ENCODE measurements at regions not wholly inside any gene's neighbourhood (a gene's known extent, or its start where the extent isn't known, plus 50 kb on each side); places are given as distances from the start of the nearest gene placed in this dataset.

- H3K4me3 Mint-ChIP-seq (ENCODE audit: low read depth, unreplicated experiment) = no peak overlapping the region
- no peaks in the 10 kb centered on the region for H3K36me3 Mint-ChIP-seq (ENCODE audit: insufficient read depth, unreplicated experiment)
- DNase-seq = no peak
- H3K27ac Mint-ChIP-seq (ENCODE audit: unreplicated experiment) = no peak overlapping the region
- no peak for TF ChIP-seq CTCF (IDR thresholded peaks at IDR 0.05; ENCODE audit: unreplicated experiment)
- no peaks in the 10 kb centered on the region for H3K9me3 Mint-ChIP-seq (ENCODE audit: low read depth, unreplicated experiment)
- no peaks in the 10 kb centered on the region for H3K4me1 Mint-ChIP-seq (ENCODE audit: low read depth, unreplicated experiment)
- intact Hi-C loops (cut with micrococcal nuclease; ENCODE audit: unreplicated experiment) = no loop called here
- CTCF ChIA-PET = interaction anchor here (0.5 to 0.6 kb wide), 2 partner anchors 120 to 1285 kb away, joined by 4 to 5 read pairs; partner anchors contain the start of gene DNAJB12
- H3K27me3 Mint-ChIP-seq (ENCODE audit: unreplicated experiment) = peaks cover 81% of the 10 kb centered on the region
- no TSS peak for BruUV-seq (replicated peaks)
These were observed 142.3 kb upstream of the UNC5B start for GRCh38 chr10:71069909-71070666.

- BruUV-seq (replicated peaks) = no TSS peak
- intact Hi-C loops (cut with micrococcal nuclease; ENCODE audit: unreplicated experiment) = no loop called here
- H3K4me1 Mint-ChIP-seq (ENCODE audit: low read depth, unreplicated experiment) = no peaks in the 10 kb centered on the region
These were observed 141.6 kb upstream of the UNC5B start for GRCh38 chr10:71070741-71071140.

GRCh38 chr10:71072131-71072822, 140.1 kb upstream of the UNC5B start:
- Mint-ChIP-seq H3K4me1 (ENCODE audit: low read depth, unreplicated experiment) (no peaks in the 10 kb centered on the region), H3K27ac (ENCODE audit: unreplicated experiment) (no peak overlapping the region), H3K36me3 (ENCODE audit: insufficient read depth, unreplicated experiment) (no peaks in the 10 kb centered on the region), H3K9me3 (ENCODE audit: low read depth, unreplicated experiment) (no peaks in the 10 kb centered on the region), H3K27me3 (ENCODE audit: unreplicated experiment) (peaks cover 81% of the 10 kb centered on the region), H3K4me3 (ENCODE audit: low read depth, unreplicated experiment) (no peak overlapping the region)
- BruUV-seq (replicated peaks) = no TSS peak
- no peak for TF ChIP-seq CTCF (IDR thresholded peaks at IDR 0.05; ENCODE audit: unreplicated experiment)
- CTCF ChIA-PET = interaction anchor here (0.9 kb wide), 1 partner anchor 202 kb away, joined by 3 read pairs; no protein-coding TSS in a partner anchor
- intact Hi-C loops (cut with micrococcal nuclease; ENCODE audit: unreplicated experiment) = no loop called here
- DNase-seq = no peak

More at GRCh38 chr10:71070741-71071140, 141.6 kb upstream of the UNC5B start:
- H3K9me3 Mint-ChIP-seq (ENCODE audit: low read depth, unreplicated experiment) = no peaks in the 10 kb centered on the region
- CTCF ChIA-PET = no interaction called here
- no peak for DNase-seq
- H3K36me3 Mint-ChIP-seq (ENCODE audit: insufficient read depth, unreplicated experiment) = no peaks in the 10 kb centered on the region
- no peak overlapping the region for H3K4me3 Mint-ChIP-seq (ENCODE audit: low read depth, unreplicated experiment)
- H3K27me3 Mint-ChIP-seq (ENCODE audit: unreplicated experiment) = peaks cover 81% of the 10 kb centered on the region
- TF ChIP-seq CTCF (IDR thresholded peaks at IDR 0.05; ENCODE audit: unreplicated experiment) = no peak
- H3K27ac Mint-ChIP-seq (ENCODE audit: unreplicated experiment) = no peak overlapping the region

GRCh38 chr10:71072823-71073210, 139.6 kb upstream of the UNC5B start:
- BruUV-seq (replicated peaks) = no TSS peak
- CTCF ChIA-PET = no interaction called here
- no peak overlapping the region for H3K4me3 Mint-ChIP-seq (ENCODE audit: low read depth, unreplicated experiment)

More at GRCh38 chr10:71072823-71073210, 139.6 kb upstream of the UNC5B start:
- DNase-seq = no peak
- peaks cover 84% of the 10 kb centered on the region for H3K27me3 Mint-ChIP-seq (ENCODE audit: unreplicated experiment)
- H3K36me3 Mint-ChIP-seq (ENCODE audit: insufficient read depth, unreplicated experiment) = no peaks in the 10 kb centered on the region
- H3K27ac Mint-ChIP-seq (ENCODE audit: unreplicated experiment) = no peak overlapping the region
- intact Hi-C loops (cut with micrococcal nuclease; ENCODE audit: unreplicated experiment) = no loop called here
- TF ChIP-seq CTCF (IDR thresholded peaks at IDR 0.05; ENCODE audit: unreplicated experiment) = no peak
- H3K9me3 Mint-ChIP-seq (ENCODE audit: low read depth, unreplicated experiment) = no peaks in the 10 kb centered on the region
- no peaks in the 10 kb centered on the region for H3K4me1 Mint-ChIP-seq (ENCODE audit: low read depth, unreplicated experiment)

Measured in Calu3 (cell line).